Ovary (tissue), 3 donors: ENCODE measurements at regions not wholly inside any gene's neighbourhood (a gene's known extent, or its start where the extent isn't known, plus 50 kb on each side); places are given as distances from the start of the nearest gene placed in this dataset.

ENCODE experiments used
- EP300 ChIP-seq: sonication (generic); formaldehyde crosslinking; IDR thresholded peaks from one replicate; pipeline ENCODE4 v1.6.1; 2017; ENCODE audit warnings: antibody characterized with exemption
- POLR2A ChIP-seq: fragments of 450-650 bp; IDR thresholded peaks from one replicate; pipeline ENCODE4 v1.6.1; 2017; ENCODE audit warnings: antibody characterized with exemption, mild to moderate bottlenecking, moderate library complexity
- TF ChIP-seq, protein P1 (sequence below), 3 donors: fragments of 450-650 bp in 2 of 3; fragments of 200-600 bp in 1 of 3; IDR thresholded peaks; one replicate each; pipeline versions ENCODE4 v1.5.1 to v1.8.0; 2016 to 2022; ENCODE audit warnings: antibody characterized with exemption in 3 of 3, mild to moderate bottlenecking in 1 of 3
- donor health status: DM: no; HTN: no; CAD: no.

DNA sequence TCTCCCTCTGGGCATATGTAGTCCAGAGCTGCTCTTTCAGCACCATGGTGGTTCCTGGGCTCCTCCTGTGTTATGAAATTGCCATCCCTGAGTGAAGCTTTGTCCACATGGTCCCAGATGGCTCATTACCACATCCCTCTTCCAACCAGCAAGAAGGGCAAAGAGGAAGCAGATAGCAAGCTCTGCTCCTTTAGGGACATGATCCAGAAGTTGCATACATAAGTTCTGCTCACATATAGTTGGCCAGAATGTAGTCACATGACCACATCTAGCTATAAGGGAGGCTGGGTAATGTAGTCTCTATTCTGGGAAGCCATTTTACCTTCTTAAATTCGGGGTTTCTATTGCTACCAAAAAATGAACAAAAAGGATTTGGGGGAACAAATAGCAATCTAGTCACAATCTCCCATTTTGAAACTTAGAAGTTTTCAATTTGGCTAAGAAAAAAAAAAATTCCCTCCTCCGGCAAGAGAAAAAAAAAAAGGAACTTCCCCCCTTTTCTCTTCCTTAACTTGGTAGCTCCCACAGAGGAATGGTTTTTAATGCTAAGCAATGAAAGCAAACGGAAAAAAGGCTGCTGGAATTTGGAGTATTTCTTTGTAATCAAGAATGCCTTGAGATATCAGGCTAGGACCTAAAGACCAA, 88.2 kb upstream of the USP9X start:
- TF ChIP-seq, protein P1, sequence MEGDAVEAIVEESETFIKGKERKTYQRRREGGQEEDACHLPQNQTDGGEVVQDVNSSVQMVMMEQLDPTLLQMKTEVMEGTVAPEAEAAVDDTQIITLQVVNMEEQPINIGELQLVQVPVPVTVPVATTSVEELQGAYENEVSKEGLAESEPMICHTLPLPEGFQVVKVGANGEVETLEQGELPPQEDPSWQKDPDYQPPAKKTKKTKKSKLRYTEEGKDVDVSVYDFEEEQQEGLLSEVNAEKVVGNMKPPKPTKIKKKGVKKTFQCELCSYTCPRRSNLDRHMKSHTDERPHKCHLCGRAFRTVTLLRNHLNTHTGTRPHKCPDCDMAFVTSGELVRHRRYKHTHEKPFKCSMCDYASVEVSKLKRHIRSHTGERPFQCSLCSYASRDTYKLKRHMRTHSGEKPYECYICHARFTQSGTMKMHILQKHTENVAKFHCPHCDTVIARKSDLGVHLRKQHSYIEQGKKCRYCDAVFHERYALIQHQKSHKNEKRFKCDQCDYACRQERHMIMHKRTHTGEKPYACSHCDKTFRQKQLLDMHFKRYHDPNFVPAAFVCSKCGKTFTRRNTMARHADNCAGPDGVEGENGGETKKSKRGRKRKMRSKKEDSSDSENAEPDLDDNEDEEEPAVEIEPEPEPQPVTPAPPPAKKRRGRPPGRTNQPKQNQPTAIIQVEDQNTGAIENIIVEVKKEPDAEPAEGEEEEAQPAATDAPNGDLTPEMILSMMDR (IDR thresholded peaks at IDR 0.05): no peak
- TF ChIP-seq EP300 (no peak), POLR2A (no peak)
